ENCODE measurements at regions not wholly inside any gene's neighbourhood (a gene's known extent, or its start where the extent isn't known, plus 50 kb on each side); places are given as distances from the start of the nearest gene placed in this dataset.

DNA sequence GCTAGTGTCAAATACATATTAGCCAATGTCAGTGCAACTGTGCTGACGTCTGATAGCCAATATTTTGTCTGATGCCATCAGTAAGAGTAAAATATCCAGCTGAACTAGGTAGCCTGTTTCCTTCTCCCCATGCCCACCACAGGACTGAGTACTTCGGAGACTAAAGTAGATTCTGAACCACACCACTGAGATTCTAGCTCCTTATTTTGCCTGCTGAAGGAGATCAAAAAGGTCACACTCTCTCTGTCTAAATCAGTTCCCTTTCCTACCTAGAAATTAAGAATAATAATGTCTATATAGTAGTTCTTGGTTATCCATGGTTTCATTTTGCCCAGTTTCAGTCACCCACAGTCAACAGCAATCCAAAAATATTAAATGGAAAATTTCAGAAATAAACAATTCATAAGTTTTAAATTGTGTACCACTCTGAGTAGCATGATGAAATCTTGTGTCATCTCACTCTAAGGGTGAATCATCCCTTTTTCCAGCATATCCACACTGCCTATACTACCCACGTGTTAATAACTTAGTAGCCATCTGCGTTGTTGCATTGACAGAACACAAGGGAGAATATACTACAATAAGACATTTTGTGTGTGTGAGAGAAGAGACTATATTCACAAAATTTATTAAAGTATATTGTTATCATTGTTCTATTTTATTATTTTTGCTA is 1043.3 kb upstream of the PIK3C3 start:
- Histone ChIP-seq H3K9me2 (ENCODE audit: insufficient read depth, low read length) (no peaks in the 10 kb centered on the region), H3K79me2 (ENCODE audit: insufficient read depth, low read depth, low read length) (no peaks in the 10 kb centered on the region), H3K4me1 (ENCODE audit: insufficient read depth, low read length, poor library complexity, severe bottlenecking) (no peaks in the 10 kb centered on the region), H3K36me3 (ENCODE audit: insufficient read depth, low read length) (no peaks in the 10 kb centered on the region), H2AFZ (ENCODE audit: low read length) (no peak overlapping the region), H4K20me1 (ENCODE audit: insufficient read depth, low read length) (no peaks in the 10 kb centered on the region), H3K4me2 (ENCODE audit: low read length) (no peak overlapping the region), H3K9me3 (ENCODE audit: low read length) (no peaks in the 10 kb centered on the region), H3K27ac (ENCODE audit: low read depth, low read length, poor library complexity, severe bottlenecking) (no peak overlapping the region), H3K4me3 (ENCODE audit: low read depth, low read length, poor library complexity, severe bottlenecking) (no peak overlapping the region)
- BruUV-seq (replicated peaks), result no TSS peak
- POLR2A ChIA-PET, result no interaction called here
- intact Hi-C loops (cut with micrococcal nuclease; ENCODE audit: unreplicated experiment), result no loop called here
- CTCF ChIA-PET (ENCODE audit: unreplicated experiment), result no interaction called here
- TF ChIP-seq, protein P1, sequence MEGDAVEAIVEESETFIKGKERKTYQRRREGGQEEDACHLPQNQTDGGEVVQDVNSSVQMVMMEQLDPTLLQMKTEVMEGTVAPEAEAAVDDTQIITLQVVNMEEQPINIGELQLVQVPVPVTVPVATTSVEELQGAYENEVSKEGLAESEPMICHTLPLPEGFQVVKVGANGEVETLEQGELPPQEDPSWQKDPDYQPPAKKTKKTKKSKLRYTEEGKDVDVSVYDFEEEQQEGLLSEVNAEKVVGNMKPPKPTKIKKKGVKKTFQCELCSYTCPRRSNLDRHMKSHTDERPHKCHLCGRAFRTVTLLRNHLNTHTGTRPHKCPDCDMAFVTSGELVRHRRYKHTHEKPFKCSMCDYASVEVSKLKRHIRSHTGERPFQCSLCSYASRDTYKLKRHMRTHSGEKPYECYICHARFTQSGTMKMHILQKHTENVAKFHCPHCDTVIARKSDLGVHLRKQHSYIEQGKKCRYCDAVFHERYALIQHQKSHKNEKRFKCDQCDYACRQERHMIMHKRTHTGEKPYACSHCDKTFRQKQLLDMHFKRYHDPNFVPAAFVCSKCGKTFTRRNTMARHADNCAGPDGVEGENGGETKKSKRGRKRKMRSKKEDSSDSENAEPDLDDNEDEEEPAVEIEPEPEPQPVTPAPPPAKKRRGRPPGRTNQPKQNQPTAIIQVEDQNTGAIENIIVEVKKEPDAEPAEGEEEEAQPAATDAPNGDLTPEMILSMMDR (conservative IDR thresholded peaks at IDR 0.05; ENCODE audit: low read length), result no peak
- TF ChIP-seq EZH2phosphoT487 (IDR thresholded peaks at IDR 0.05; ENCODE audit: borderline replicate concordance, low read depth, low read length), result no peak
- no peak for DNase-seq (ENCODE audit: low spot score)

GRCh38 chr18:40911041-40911440 is 1044.0 kb upstream of the PIK3C3 start:
- Histone ChIP-seq H3K79me2 (ENCODE audit: insufficient read depth, low read depth, low read length) (no peaks in the 10 kb centered on the region), H3K4me2 (ENCODE audit: low read length) (no peak overlapping the region), H4K20me1 (ENCODE audit: insufficient read depth, low read length) (no peaks in the 10 kb centered on the region), H2AFZ (ENCODE audit: low read length) (no peak overlapping the region), H3K9me3 (ENCODE audit: low read length) (no peaks in the 10 kb centered on the region), H3K4me1 (ENCODE audit: insufficient read depth, low read length, poor library complexity, severe bottlenecking) (no peaks in the 10 kb centered on the region), H3K36me3 (ENCODE audit: insufficient read depth, low read length) (no peaks in the 10 kb centered on the region), H3K9me2 (ENCODE audit: insufficient read depth, low read length) (no peaks in the 10 kb centered on the region), H3K4me3 (ENCODE audit: low read depth, low read length, poor library complexity, severe bottlenecking) (no peak overlapping the region), H3K27ac (ENCODE audit: low read depth, low read length, poor library complexity, severe bottlenecking) (no peak overlapping the region)
- BruUV-seq (replicated peaks), result no TSS peak
- no peak for DNase-seq (ENCODE audit: low spot score)
- TF ChIP-seq, protein P1 (conservative IDR thresholded peaks at IDR 0.05; ENCODE audit: low read length), result no peak
- TF ChIP-seq EZH2phosphoT487 (IDR thresholded peaks at IDR 0.05; ENCODE audit: borderline replicate concordance, low read depth, low read length), result no peak
- ChIA-PET CTCF (ENCODE audit: unreplicated experiment) (no interaction called here), POLR2A (no interaction called here)
- intact Hi-C loops (cut with micrococcal nuclease; ENCODE audit: unreplicated experiment), result no loop called here

DNA sequence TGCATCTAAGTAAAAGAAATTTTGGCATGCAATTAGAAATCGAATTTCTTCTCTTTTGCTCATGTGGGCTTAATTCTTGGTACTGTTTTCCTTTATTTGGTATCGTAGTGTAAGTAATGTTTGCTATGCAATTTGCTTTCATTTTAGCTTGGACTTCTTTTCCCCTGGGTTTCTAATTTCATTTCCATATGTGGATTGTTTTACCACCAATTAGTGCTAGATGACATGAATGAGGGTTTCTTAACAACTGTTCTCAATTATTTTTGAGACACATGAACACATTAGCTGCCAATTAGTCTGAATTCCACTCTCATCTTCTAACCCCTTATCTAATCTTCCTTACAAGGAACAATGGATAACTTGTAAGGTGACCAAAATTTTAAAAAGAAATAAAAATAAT is 1047.2 kb upstream of the PIK3C3 start:
- H3K4me1 ChIP-seq (ENCODE audit: insufficient read depth, low read length, poor library complexity, severe bottlenecking), result no peaks in the 10 kb centered on the region
- BruUV-seq (replicated peaks), result no TSS peak
- no peaks in the 10 kb centered on the region for H3K36me3 ChIP-seq (ENCODE audit: insufficient read depth, low read length)
- H3K4me2 ChIP-seq (ENCODE audit: low read length), result no peak overlapping the region
- no peak for DNase-seq (ENCODE audit: low spot score)
- H3K9me2 ChIP-seq (ENCODE audit: insufficient read depth, low read length), result no peaks in the 10 kb centered on the region
- POLR2A ChIA-PET, result no interaction called here
- no peaks in the 10 kb centered on the region for H3K9me3 ChIP-seq (ENCODE audit: low read length)
- H4K20me1 ChIP-seq (ENCODE audit: insufficient read depth, low read length), result no peaks in the 10 kb centered on the region
- TF ChIP-seq EZH2phosphoT487 (IDR thresholded peaks at IDR 0.05; ENCODE audit: borderline replicate concordance, low read depth, low read length), result no peak
- TF ChIP-seq, protein P1 (conservative IDR thresholded peaks at IDR 0.05; ENCODE audit: low read length), result no peak
- H3K79me2 ChIP-seq (ENCODE audit: insufficient read depth, low read depth, low read length), result no peaks in the 10 kb centered on the region
- no peak overlapping the region for H3K27ac ChIP-seq (ENCODE audit: low read depth, low read length, poor library complexity, severe bottlenecking)
- intact Hi-C loops (cut with micrococcal nuclease; ENCODE audit: unreplicated experiment), result no loop called here
- CTCF ChIA-PET (ENCODE audit: unreplicated experiment), result no interaction called here
- no peak overlapping the region for H3K4me3 ChIP-seq (ENCODE audit: low read depth, low read length, poor library complexity, severe bottlenecking)
- H2AFZ ChIP-seq (ENCODE audit: low read length), result no peak overlapping the region
